ENCODE measurements at regions not wholly inside any gene's neighbourhood (a gene's known extent, or its start where the extent isn't known, plus 50 kb on each side); places are given as distances from the start of the nearest gene placed in this dataset.
A peak's percentile ranks its signal among the peaks of the same experiment; 100 is the strongest.

- Mint-ChIP-seq H3K27ac (ENCODE audit: unreplicated experiment) (no peak overlapping the region), H3K27me3 (ENCODE audit: insufficient read depth, unreplicated experiment) (peaks cover 6% of the 10 kb centered on the region), H3K9me3 (ENCODE audit: unreplicated experiment) (no peaks in the 10 kb centered on the region), H3K36me3 (ENCODE audit: insufficient read depth, unreplicated experiment) (no peaks in the 10 kb centered on the region), H3K4me1 (ENCODE audit: low read depth, unreplicated experiment) (no peaks in the 10 kb centered on the region), H3K4me3 (ENCODE audit: unreplicated experiment) (no peak overlapping the region)
- ChIA-PET POLR2A (no interaction called here), CTCF (no interaction called here)
- no peak overlapping the region for H3K4me3 ChIP-seq (ENCODE audit: low read depth, low read length)
- no peaks in the 10 kb centered on the region for H3K4me1 ChIP-seq
- DNase-seq: no peak
- intact Hi-C loops (cut with micrococcal nuclease; ENCODE audit: unreplicated experiment): no loop called here
- no peaks in the 10 kb centered on the region for H3K9me3 ChIP-seq
- no peak for TF ChIP-seq CTCF (IDR thresholded peaks at IDR 0.05; ENCODE audit: insufficient read depth in 1 of 2, low read depth in 1 of 2, low read length in 1 of 2, severe bottlenecking in 1 of 2, unreplicated experiment in 1 of 2)
- no peaks in the 10 kb centered on the region for H3K36me3 ChIP-seq (ENCODE audit: control insufficient read depth, insufficient read depth, low read length)
- BruUV-seq (replicated peaks): no TSS peak
- H3K27me3 ChIP-seq (replicated peaks; ENCODE audit: control insufficient read depth, insufficient read depth, low read length): no peaks in the 10 kb centered on the region
Measured at GRCh38 chr5:114099161-114099560, 262.7 kb upstream of the KCNN2 start.

- Mint-ChIP-seq H3K4me1 (ENCODE audit: low read depth, unreplicated experiment) (no peaks in the 10 kb centered on the region), H3K4me3 (ENCODE audit: unreplicated experiment) (no peak overlapping the region), H3K27ac (ENCODE audit: unreplicated experiment) (no peak overlapping the region), H3K9me3 (ENCODE audit: unreplicated experiment) (no peaks in the 10 kb centered on the region), H3K36me3 (ENCODE audit: insufficient read depth, unreplicated experiment) (no peaks in the 10 kb centered on the region), H3K27me3 (ENCODE audit: insufficient read depth, unreplicated experiment) (peaks cover 8% of the 10 kb centered on the region)
- no peaks in the 10 kb centered on the region for H3K9me3 ChIP-seq
- no peaks in the 10 kb centered on the region for H3K4me1 ChIP-seq
- no peaks in the 10 kb centered on the region for H3K27me3 ChIP-seq (replicated peaks; ENCODE audit: control insufficient read depth, insufficient read depth, low read length)
- TF ChIP-seq CTCF (IDR thresholded peaks at IDR 0.05; ENCODE audit: insufficient read depth in 1 of 2, low read depth in 1 of 2, low read length in 1 of 2, severe bottlenecking in 1 of 2, unreplicated experiment in 1 of 2): peak; percentile 41 to 42
- H3K4me3 ChIP-seq (ENCODE audit: low read depth, low read length): no peak overlapping the region
- intact Hi-C loops (cut with micrococcal nuclease; ENCODE audit: unreplicated experiment): loop anchor here (1.0 kb wide), 2 partner anchors 204 to 349 kb away; no protein-coding TSS in a partner anchor
- CTCF ChIA-PET: no interaction called here
- BruUV-seq (replicated peaks): no TSS peak
- POLR2A ChIA-PET: no interaction called here
- no peaks in the 10 kb centered on the region for H3K36me3 ChIP-seq (ENCODE audit: control insufficient read depth, insufficient read depth, low read length)
- DNase-seq: peak in 1 of 2 experiments; percentile 30
Measured at GRCh38 chr5:114101153-114101552, 260.7 kb upstream of the KCNN2 start.

GRCh38 chr5:114113604-114114003 is 248.3 kb upstream of the KCNN2 start:
- no peak for DNase-seq
- intact Hi-C loops (cut with micrococcal nuclease; ENCODE audit: unreplicated experiment): no loop called here
- Mint-ChIP-seq H3K27ac (ENCODE audit: unreplicated experiment) (no peak overlapping the region), H3K27me3 (ENCODE audit: insufficient read depth, unreplicated experiment) (no peaks in the 10 kb centered on the region), H3K4me1 (ENCODE audit: low read depth, unreplicated experiment) (no peaks in the 10 kb centered on the region), H3K36me3 (ENCODE audit: insufficient read depth, unreplicated experiment) (no peaks in the 10 kb centered on the region), H3K4me3 (ENCODE audit: unreplicated experiment) (no peak overlapping the region), H3K9me3 (ENCODE audit: unreplicated experiment) (no peaks in the 10 kb centered on the region)
- Histone ChIP-seq H3K4me3 (ENCODE audit: low read depth, low read length) (no peak overlapping the region), H3K36me3 (ENCODE audit: control insufficient read depth, insufficient read depth, low read length) (no peaks in the 10 kb centered on the region), H3K4me1 (no peaks in the 10 kb centered on the region), H3K27me3 (replicated peaks; ENCODE audit: control insufficient read depth, insufficient read depth, low read length) (no peaks in the 10 kb centered on the region), H3K9me3 (no peaks in the 10 kb centered on the region)
- TF ChIP-seq CTCF (IDR thresholded peaks at IDR 0.05; ENCODE audit: insufficient read depth in 1 of 2, low read depth in 1 of 2, low read length in 1 of 2, severe bottlenecking in 1 of 2, unreplicated experiment in 1 of 2): no peak
- POLR2A ChIA-PET: no interaction called here
- CTCF ChIA-PET: no interaction called here
- BruUV-seq (replicated peaks): no TSS peak
